ENCODE measurements at regions not wholly inside any gene's neighbourhood (a gene's known extent, or its start where the extent isn't known, plus 50 kb on each side); places are given as distances from the start of the nearest gene placed in this dataset.
A peak's percentile ranks its signal among the peaks of the same experiment; 100 is the strongest.

DNA sequence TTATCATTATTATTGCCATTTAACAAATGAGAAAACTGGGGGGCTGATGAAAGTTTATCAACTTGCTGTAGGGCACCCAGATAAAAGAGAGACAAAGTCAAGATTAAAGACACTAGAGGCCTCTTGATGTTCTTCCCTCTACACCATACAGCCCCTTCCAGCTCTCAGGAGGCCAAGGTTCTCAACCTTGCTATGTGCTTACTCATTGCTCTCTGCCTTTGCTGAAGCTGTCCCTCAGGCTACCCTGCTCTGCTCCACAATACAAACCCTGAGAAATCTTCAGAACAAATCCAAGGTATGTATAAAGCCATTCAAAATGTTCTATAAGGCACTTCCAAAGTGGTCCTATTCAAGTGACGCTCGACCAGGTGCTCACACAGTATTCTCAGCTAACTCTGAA lies 329.9 kb upstream of the TNP1 start:
- no peak overlapping the region for H3K27ac ChIP-seq (ENCODE audit: low read depth in 1 of 2, low read length in 2 of 2)
- H3K9ac ChIP-seq (ENCODE audit: insufficient read depth, low read length, poor library complexity, severe bottlenecking): no peak overlapping the region
- no peak overlapping the region for H2AFZ ChIP-seq (ENCODE audit: insufficient read depth, low read depth, low read length, poor library complexity, severe bottlenecking)
- H3K36me3 ChIP-seq (replicated peaks in 1 of 2; ENCODE audit: control insufficient read depth in 1 of 2, insufficient read depth in 2 of 2, low read length in 2 of 2): no peaks in the 10 kb centered on the region
- no peaks in the 10 kb centered on the region for H3K79me2 ChIP-seq (ENCODE audit: insufficient read depth, low read length)
- intact Hi-C loops (cut with micrococcal nuclease): loop anchor here in 1 of 2 donors (10.0 kb wide), 1 partner anchor 55 kb away; no protein-coding TSS in a partner anchor
- Mint-ChIP-seq H3K4me3 (no peak overlapping the region), H3K4me1 (no peaks in the 10 kb centered on the region), H3K9me3 (peaks cover 0 to 4% (median 0%) of the 10 kb centered on the region in 7 donors), H3K36me3 (no peaks in the 10 kb centered on the region), H3K27me3 (ENCODE audit: low read depth in 3 of 3) (peaks cover 21 to 53% (median 40%) of the 10 kb centered on the region in 3 donors), H3K27ac (no peak overlapping the region)
- no peak overlapping the region for H3K4me3 ChIP-seq (replicated peaks in 1 of 3; ENCODE audit: low read depth in 2 of 3, low read length in 3 of 3)
- H4K20me1 ChIP-seq (ENCODE audit: insufficient read depth, low read length): no peaks in the 10 kb centered on the region
- H3K9me3 ChIP-seq (replicated peaks in 1 of 2; ENCODE audit: control insufficient read depth in 1 of 2, insufficient read depth in 1 of 2, low read length in 2 of 2): no peaks in the 10 kb centered on the region
- peaks cover 41 to 56% of the 10 kb centered on the region in 2 donors for H3K27me3 ChIP-seq (ENCODE audit: control insufficient read depth in 2 of 2, insufficient read depth in 2 of 2, low read length in 2 of 2)
- DNase-seq: no peak
- TF ChIP-seq, protein P1, sequence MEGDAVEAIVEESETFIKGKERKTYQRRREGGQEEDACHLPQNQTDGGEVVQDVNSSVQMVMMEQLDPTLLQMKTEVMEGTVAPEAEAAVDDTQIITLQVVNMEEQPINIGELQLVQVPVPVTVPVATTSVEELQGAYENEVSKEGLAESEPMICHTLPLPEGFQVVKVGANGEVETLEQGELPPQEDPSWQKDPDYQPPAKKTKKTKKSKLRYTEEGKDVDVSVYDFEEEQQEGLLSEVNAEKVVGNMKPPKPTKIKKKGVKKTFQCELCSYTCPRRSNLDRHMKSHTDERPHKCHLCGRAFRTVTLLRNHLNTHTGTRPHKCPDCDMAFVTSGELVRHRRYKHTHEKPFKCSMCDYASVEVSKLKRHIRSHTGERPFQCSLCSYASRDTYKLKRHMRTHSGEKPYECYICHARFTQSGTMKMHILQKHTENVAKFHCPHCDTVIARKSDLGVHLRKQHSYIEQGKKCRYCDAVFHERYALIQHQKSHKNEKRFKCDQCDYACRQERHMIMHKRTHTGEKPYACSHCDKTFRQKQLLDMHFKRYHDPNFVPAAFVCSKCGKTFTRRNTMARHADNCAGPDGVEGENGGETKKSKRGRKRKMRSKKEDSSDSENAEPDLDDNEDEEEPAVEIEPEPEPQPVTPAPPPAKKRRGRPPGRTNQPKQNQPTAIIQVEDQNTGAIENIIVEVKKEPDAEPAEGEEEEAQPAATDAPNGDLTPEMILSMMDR (IDR thresholded peaks at IDR 0.05): no peak
- no peaks in the 10 kb centered on the region for H3K4me1 ChIP-seq (ENCODE audit: control insufficient read depth in 1 of 2, insufficient read depth in 2 of 2, low read length in 2 of 2)
- 93% methylated on average over 2 of the region's 2 CpGs for WGBS (ENCODE audit: insufficient coverage)
- no peak overlapping the region for H3K4me2 ChIP-seq (replicated peaks; ENCODE audit: extremely low read depth, low read length, poor library complexity, severe bottlenecking)

DNA sequence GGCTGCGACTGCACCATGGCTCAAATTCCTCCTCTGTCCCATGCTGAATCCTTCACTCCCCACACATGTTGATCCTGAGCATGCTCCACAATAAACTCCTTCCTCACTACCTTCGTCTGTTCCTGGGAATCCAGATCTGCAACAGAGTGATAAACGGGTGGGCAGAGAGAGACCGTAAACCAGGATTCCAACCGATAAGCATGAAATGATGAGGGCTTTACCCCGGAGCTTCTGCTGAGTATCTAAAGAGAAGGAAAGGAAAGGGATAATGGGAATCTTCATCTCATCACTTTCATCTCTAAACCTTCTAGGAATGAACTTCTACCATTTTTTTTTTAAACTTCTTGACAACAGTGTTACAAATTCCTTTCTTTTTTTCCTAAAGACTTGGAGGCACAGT lies 329.3 kb upstream of the TNP1 start:
- Histone ChIP-seq H4K20me1 (ENCODE audit: insufficient read depth, low read length) (no peaks in the 10 kb centered on the region), H3K9ac (ENCODE audit: insufficient read depth, low read length, poor library complexity, severe bottlenecking) (no peak overlapping the region), H3K27me3 (ENCODE audit: control insufficient read depth in 2 of 2, insufficient read depth in 2 of 2, low read length in 2 of 2) (peaks cover 39 to 56% of the 10 kb centered on the region in 2 donors), H2AFZ (ENCODE audit: insufficient read depth, low read depth, low read length, poor library complexity, severe bottlenecking) (no peak overlapping the region), H3K27ac (ENCODE audit: low read depth in 1 of 2, low read length in 2 of 2) (no peak overlapping the region), H3K4me2 (replicated peaks; ENCODE audit: extremely low read depth, low read length, poor library complexity, severe bottlenecking) (no peak overlapping the region), H3K4me3 (replicated peaks in 1 of 3; ENCODE audit: low read depth in 2 of 3, low read length in 3 of 3) (no peak overlapping the region), H3K79me2 (ENCODE audit: insufficient read depth, low read length) (no peaks in the 10 kb centered on the region), H3K9me3 (replicated peaks in 1 of 2; ENCODE audit: control insufficient read depth in 1 of 2, insufficient read depth in 1 of 2, low read length in 2 of 2) (no peaks in the 10 kb centered on the region), H3K4me1 (ENCODE audit: control insufficient read depth in 1 of 2, insufficient read depth in 2 of 2, low read length in 2 of 2) (no peaks in the 10 kb centered on the region), H3K36me3 (replicated peaks in 1 of 2; ENCODE audit: control insufficient read depth in 1 of 2, insufficient read depth in 2 of 2, low read length in 2 of 2) (no peaks in the 10 kb centered on the region)
- TF ChIP-seq, protein P1 (IDR thresholded peaks at IDR 0.05): no peak
- H3K36me3 Mint-ChIP-seq: no peaks in the 10 kb centered on the region
- no peak for DNase-seq
- no peak overlapping the region for H3K27ac Mint-ChIP-seq
- H3K4me3 Mint-ChIP-seq: peak overlapping the region in 1 of 2 donors; percentile 7
- intact Hi-C loops (cut with micrococcal nuclease): no loop called here
- peaks cover 0 to 4% (median 0%) of the 10 kb centered on the region in 7 donors for H3K9me3 Mint-ChIP-seq
- H3K27me3 Mint-ChIP-seq (ENCODE audit: low read depth in 3 of 3): peaks cover 20 to 51% (median 41%) of the 10 kb centered on the region in 3 donors
- no peaks in the 10 kb centered on the region for H3K4me1 Mint-ChIP-seq
- 100% methylated on average over 1 of the region's 6 CpGs for WGBS (ENCODE audit: insufficient coverage)

Data from CD14-positive monocyte (primary cell).